ENCODE measurements at regions not wholly inside any gene's neighbourhood (a gene's known extent, or its start where the extent isn't known, plus 50 kb on each side); places are given as distances from the start of the nearest gene placed in this dataset.

DNA sequence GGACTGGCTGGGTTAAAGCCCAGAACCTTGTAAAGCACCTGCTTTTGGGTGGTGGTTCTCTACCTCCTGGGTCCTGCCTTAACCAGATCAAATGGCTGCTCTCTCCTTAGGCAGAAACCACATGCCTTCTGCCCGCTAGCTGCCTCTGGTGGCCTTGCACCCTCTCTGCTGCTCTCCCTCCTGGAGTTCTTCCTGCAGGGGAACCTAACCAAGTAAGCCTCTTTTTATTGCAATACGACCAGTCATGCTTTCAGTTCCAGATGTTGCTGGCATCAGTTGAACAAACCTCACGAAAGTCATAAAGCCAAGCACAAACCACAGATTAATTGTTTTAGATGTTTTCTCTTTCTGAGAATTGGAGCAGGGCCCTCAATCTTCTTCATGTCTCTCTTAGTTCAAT is 118.9 kb downstream of the GDAP2 start:
- no peak for TF ChIP-seq REPIN1 (tag by site-specific recombination; IDR thresholded peaks at IDR 0.05; ENCODE audit: low read depth)
- no peak for TF ChIP-seq ZNF558 (tag by site-specific recombination; IDR thresholded peaks at IDR 0.05)
- TF ChIP-seq GLI2 (tag by site-specific recombination; IDR thresholded peaks at IDR 0.05; ENCODE audit: borderline replicate concordance, low read depth): no peak
- no peak for TF ChIP-seq YY1 (tag by site-specific recombination; IDR thresholded peaks at IDR 0.05)
- TF ChIP-seq ZNF24 (tag by site-specific recombination; IDR thresholded peaks at IDR 0.05): no peak
- no peak for TF ChIP-seq CTCF (tag by site-specific recombination; IDR thresholded peaks at IDR 0.05)
- no peak for TF ChIP-seq ZNF274 (IDR thresholded peaks at IDR 0.05; ENCODE audit: low read length)
- TF ChIP-seq ZNF274 (tag by site-specific recombination; IDR thresholded peaks at IDR 0.05; ENCODE audit: borderline replicate concordance): no peak
- TF ChIP-seq ZNF416 (tag by site-specific recombination; IDR thresholded peaks at IDR 0.05): no peak
- no peak for TF ChIP-seq ZBTB44 (tag by site-specific recombination; IDR thresholded peaks at IDR 0.05)
- TF ChIP-seq ZBTB48 (tag by site-specific recombination; IDR thresholded peaks at IDR 0.05): no peak
- TF ChIP-seq ZNF146 (tag by site-specific recombination; IDR thresholded peaks at IDR 0.05): no peak
- no peak for TF ChIP-seq GLIS1 (tag by site-specific recombination; IDR thresholded peaks at IDR 0.05)
- no peak for TF ChIP-seq ZNF701 (tag by site-specific recombination; IDR thresholded peaks at IDR 0.05)
- no peak for TF ChIP-seq GFI1B (tag by site-specific recombination; IDR thresholded peaks at IDR 0.05)

Measured in HEK293 (cell line).